H1 (cell line): ENCODE measurements at regions not wholly inside any gene's neighbourhood (a gene's known extent, or its start where the extent isn't known, plus 50 kb on each side); places are given as distances from the start of the nearest gene placed in this dataset.

Source experiments
- JUN ChIP-seq: IDR thresholded peaks from 2 replicates; pipeline ENCODE4 v1.6.1; 2011; ENCODE audit warnings: low read depth, mild to moderate bottlenecking, improper control_type of control experiment, low read length
- JUND ChIP-seq: IDR thresholded peaks from 2 replicates; pipeline ENCODE4 v1.6.1; 2011; ENCODE audit warnings: mild to moderate bottlenecking, improper control_type of control experiment, low read length
- POU5F1 ChIP-seq: IDR thresholded peaks from 2 replicates; pipeline ENCODE4 v1.6.1; 2011; ENCODE audit warnings: low read depth, mild to moderate bottlenecking, low read length, moderate library complexity
- RBBP5 ChIP-seq: IDR thresholded peaks from 2 replicates; pipeline ENCODE4 v1.7.1; 2012; ENCODE audit warnings: low read depth, mild to moderate bottlenecking, inconsistent platforms, low read length, moderate library complexity, borderline replicate concordance
- SIN3A ChIP-seq, 2 experiments: IDR thresholded peaks in 1 of 2; conservative IDR thresholded peaks in 1 of 2; 2 replicates each; pipeline ENCODE4 v1.6.1; 2011 to 2012; ENCODE audit warnings: low read length in 2 of 2, improper control_type of control experiment in 1 of 2, low read depth in 1 of 2, mild to moderate bottlenecking in 1 of 2
- SP2 ChIP-seq: IDR thresholded peaks from 2 replicates; pipeline ENCODE4 v1.6.1; 2012; ENCODE audit warnings: mild to moderate bottlenecking, low read length, inconsistent platforms
- TAF7 ChIP-seq: optimal IDR thresholded peaks from 2 replicates; pipeline ENCODE3; 2011; ENCODE audit warnings: low read depth, mild to moderate bottlenecking, inconsistent platforms, low read length, moderate library complexity, borderline replicate concordance
- TF ChIP-seq, protein P1 (sequence below), 3 experiments: IDR thresholded peaks; 1 replicate in 2 of 3; 2 replicates in 1 of 3; pipeline versions ENCODE4 v1.5.1 to v1.6.1; 2011; ENCODE audit warnings: low read length in 3 of 3, mild to moderate bottlenecking in 3 of 3, inconsistent platforms in 2 of 3, low read depth in 1 of 3, moderate library complexity in 1 of 3; ENCODE audit not compliant: insufficient read depth in 1 of 3; ENCODE audit errors: control extremely low read depth in 1 of 3

DNA sequence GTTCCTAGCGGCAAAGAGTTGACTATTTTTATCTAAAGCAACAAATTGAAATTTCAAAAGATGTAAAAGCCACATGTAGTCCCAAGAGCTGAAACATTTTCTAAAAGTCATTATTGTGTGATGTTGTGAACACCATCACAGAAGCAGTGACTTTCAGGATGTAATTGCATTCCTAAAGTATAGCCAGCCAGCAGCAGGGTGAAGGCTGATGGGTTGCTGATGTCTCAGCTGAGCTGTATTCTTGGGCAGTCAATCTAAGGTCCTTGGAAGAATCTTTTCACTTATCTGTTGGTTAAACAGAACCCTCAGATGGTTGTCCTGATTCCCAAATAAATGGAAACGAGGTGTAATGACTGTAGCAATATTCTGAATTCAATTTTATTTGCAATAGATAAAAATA, 237.4 kb upstream of the WWC1 start (continued):
- TF ChIP-seq, protein P1, sequence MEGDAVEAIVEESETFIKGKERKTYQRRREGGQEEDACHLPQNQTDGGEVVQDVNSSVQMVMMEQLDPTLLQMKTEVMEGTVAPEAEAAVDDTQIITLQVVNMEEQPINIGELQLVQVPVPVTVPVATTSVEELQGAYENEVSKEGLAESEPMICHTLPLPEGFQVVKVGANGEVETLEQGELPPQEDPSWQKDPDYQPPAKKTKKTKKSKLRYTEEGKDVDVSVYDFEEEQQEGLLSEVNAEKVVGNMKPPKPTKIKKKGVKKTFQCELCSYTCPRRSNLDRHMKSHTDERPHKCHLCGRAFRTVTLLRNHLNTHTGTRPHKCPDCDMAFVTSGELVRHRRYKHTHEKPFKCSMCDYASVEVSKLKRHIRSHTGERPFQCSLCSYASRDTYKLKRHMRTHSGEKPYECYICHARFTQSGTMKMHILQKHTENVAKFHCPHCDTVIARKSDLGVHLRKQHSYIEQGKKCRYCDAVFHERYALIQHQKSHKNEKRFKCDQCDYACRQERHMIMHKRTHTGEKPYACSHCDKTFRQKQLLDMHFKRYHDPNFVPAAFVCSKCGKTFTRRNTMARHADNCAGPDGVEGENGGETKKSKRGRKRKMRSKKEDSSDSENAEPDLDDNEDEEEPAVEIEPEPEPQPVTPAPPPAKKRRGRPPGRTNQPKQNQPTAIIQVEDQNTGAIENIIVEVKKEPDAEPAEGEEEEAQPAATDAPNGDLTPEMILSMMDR (IDR thresholded peaks at IDR 0.05; ENCODE audit: control extremely low read depth in 1 of 3, insufficient read depth in 1 of 3, low read depth in 1 of 3, low read length in 3 of 3), result no peak
- TF ChIP-seq RBBP5, result no peak
- no peak for TF ChIP-seq SP2
- no peak for TF ChIP-seq TAF7
- no peak for TF ChIP-seq SIN3A (conservative IDR thresholded peaks at IDR 0.05 in 1 of 2, IDR thresholded peaks at IDR 0.05 in 1 of 2; ENCODE audit: low read depth in 1 of 2, low read length in 2 of 2)
- no peak for TF ChIP-seq JUN
- TF ChIP-seq POU5F1, result no peak
- TF ChIP-seq JUND, result no peak
